ENCODE measurements at regions not wholly inside any gene's neighbourhood (a gene's known extent, or its start where the extent isn't known, plus 50 kb on each side); places are given as distances from the start of the nearest gene placed in this dataset.
A peak's percentile ranks its signal among the peaks of the same experiment; 100 is the strongest.

GRCh38 chr10:125543796-125544195 lies 139.2 kb downstream of the TEX36 start:
- H3K9me2 ChIP-seq (ENCODE audit: insufficient read depth), result no peaks in the 10 kb centered on the region
- no peaks in the 10 kb centered on the region for H3K36me3 ChIP-seq (ENCODE audit: low read depth)
- H3K4me3 ChIP-seq, result no peak overlapping the region
- intact Hi-C loops (cut with micrococcal nuclease; ENCODE audit: unreplicated experiment), result no loop called here
- TF ChIP-seq EZH2 (IDR thresholded peaks at IDR 0.05; ENCODE audit: low read depth), result no peak
- BruUV-seq (replicated peaks), result no TSS peak
- no peak overlapping the region for H3K27ac ChIP-seq
- ChIA-PET POLR2A (ENCODE audit: unreplicated experiment) (no interaction called here), CTCF (no interaction called here)
- H2AFZ ChIP-seq, result no peak overlapping the region
- no peaks in the 10 kb centered on the region for H3K9me3 ChIP-seq (ENCODE audit: insufficient read depth, low read depth)
- H3K4me2 ChIP-seq, result no peak overlapping the region
- no peak for DNase-seq
- H3K79me2 ChIP-seq (ENCODE audit: low read depth), result no peaks in the 10 kb centered on the region
- no peaks in the 10 kb centered on the region for H3F3A ChIP-seq (ENCODE audit: insufficient read depth, low read depth)
- peaks cover under 1% of the 10 kb centered on the region for H3K4me1 ChIP-seq (replicated peaks; ENCODE audit: insufficient read depth)
- H4K20me1 ChIP-seq (ENCODE audit: insufficient read depth), result no peaks in the 10 kb centered on the region
- no peaks in the 10 kb centered on the region for H3K27me3 ChIP-seq (ENCODE audit: insufficient read depth, low read depth)

- no peaks in the 10 kb centered on the region for H3K36me3 ChIP-seq (ENCODE audit: low read depth)
- H4K20me1 ChIP-seq (ENCODE audit: insufficient read depth), result no peaks in the 10 kb centered on the region
- H3K79me2 ChIP-seq (ENCODE audit: low read depth), result no peaks in the 10 kb centered on the region
- POLR2A ChIA-PET (ENCODE audit: unreplicated experiment), result interaction anchor here (0.6 kb wide), 1 partner anchor 89 kb away, joined by 3 read pairs; no protein-coding TSS in a partner anchor
- TF ChIP-seq CTCF (conservative IDR thresholded peaks at IDR 0.05) (no peak), EZH2 (IDR thresholded peaks at IDR 0.05; ENCODE audit: low read depth) (no peak)
- no peaks in the 10 kb centered on the region for H3F3A ChIP-seq (ENCODE audit: insufficient read depth, low read depth)
- no peak overlapping the region for H2AFZ ChIP-seq
- H3K9me3 ChIP-seq (ENCODE audit: insufficient read depth, low read depth), result no peaks in the 10 kb centered on the region
- no peak overlapping the region for H3K27ac ChIP-seq
- H3K9me2 ChIP-seq (ENCODE audit: insufficient read depth), result no peaks in the 10 kb centered on the region
- peak overlapping the region; percentile 58 for H3K4me2 ChIP-seq
- no peak overlapping the region for H3K4me3 ChIP-seq
- no TSS peak for BruUV-seq (replicated peaks)
- H3K27me3 ChIP-seq (ENCODE audit: insufficient read depth, low read depth), result no peaks in the 10 kb centered on the region
- peaks cover 5% of the 10 kb centered on the region for H3K4me1 ChIP-seq (replicated peaks; ENCODE audit: insufficient read depth)
- DNase-seq, result peak; percentile 18 to 43
- intact Hi-C loops (cut with micrococcal nuclease; ENCODE audit: unreplicated experiment), result no loop called here
- CTCF ChIA-PET, result no interaction called here
Measured at GRCh38 chr10:125538947-125539731, 143.8 kb downstream of the TEX36 start.

- no peaks in the 10 kb centered on the region for H3K79me2 ChIP-seq (ENCODE audit: low read depth)
- no peak overlapping the region for H2AFZ ChIP-seq
- H3K4me3 ChIP-seq, result no peak overlapping the region
- H4K20me1 ChIP-seq (ENCODE audit: insufficient read depth), result no peaks in the 10 kb centered on the region
- CTCF ChIA-PET, result no interaction called here
- no peak overlapping the region for H3K27ac ChIP-seq
- H3K9me3 ChIP-seq (ENCODE audit: insufficient read depth, low read depth), result no peaks in the 10 kb centered on the region
- no peaks in the 10 kb centered on the region for H3K36me3 ChIP-seq (ENCODE audit: low read depth)
- H3F3A ChIP-seq (ENCODE audit: insufficient read depth, low read depth), result no peaks in the 10 kb centered on the region
- intact Hi-C loops (cut with micrococcal nuclease; ENCODE audit: unreplicated experiment), result no loop called here
- H3K27me3 ChIP-seq (ENCODE audit: insufficient read depth, low read depth), result no peaks in the 10 kb centered on the region
- no TSS peak for BruUV-seq (replicated peaks)
- no peaks in the 10 kb centered on the region for H3K9me2 ChIP-seq (ENCODE audit: insufficient read depth)
- peaks cover 5% of the 10 kb centered on the region for H3K4me1 ChIP-seq (replicated peaks; ENCODE audit: insufficient read depth)
- TF ChIP-seq EZH2 (IDR thresholded peaks at IDR 0.05; ENCODE audit: low read depth), result no peak
- TF ChIP-seq CTCF (conservative IDR thresholded peaks at IDR 0.05), result no peak
- POLR2A ChIA-PET (ENCODE audit: unreplicated experiment), result no interaction called here
- DNase-seq, result no peak
- no peak overlapping the region for H3K4me2 ChIP-seq
Measured at GRCh38 chr10:125536236-125536635, 146.7 kb downstream of the TEX36 start.

- H3K4me2 ChIP-seq, result no peak overlapping the region
- TF ChIP-seq CTCF (conservative IDR thresholded peaks at IDR 0.05) (no peak), EZH2 (IDR thresholded peaks at IDR 0.05; ENCODE audit: low read depth) (no peak)
- ChIA-PET POLR2A (ENCODE audit: unreplicated experiment) (no interaction called here), CTCF (no interaction called here)
- no peaks in the 10 kb centered on the region for H3K9me2 ChIP-seq (ENCODE audit: insufficient read depth)
- no peaks in the 10 kb centered on the region for H3K36me3 ChIP-seq (ENCODE audit: low read depth)
- peaks cover 5% of the 10 kb centered on the region for H3K4me1 ChIP-seq (replicated peaks; ENCODE audit: insufficient read depth)
- no peaks in the 10 kb centered on the region for H3K9me3 ChIP-seq (ENCODE audit: insufficient read depth, low read depth)
- no peaks in the 10 kb centered on the region for H4K20me1 ChIP-seq (ENCODE audit: insufficient read depth)
- H2AFZ ChIP-seq, result no peak overlapping the region
- intact Hi-C loops (cut with micrococcal nuclease; ENCODE audit: unreplicated experiment), result no loop called here
- no peaks in the 10 kb centered on the region for H3K27me3 ChIP-seq (ENCODE audit: insufficient read depth, low read depth)
- DNase-seq, result no peak
- no peaks in the 10 kb centered on the region for H3F3A ChIP-seq (ENCODE audit: insufficient read depth, low read depth)
- no TSS peak for BruUV-seq (replicated peaks)
- no peak overlapping the region for H3K27ac ChIP-seq
- no peaks in the 10 kb centered on the region for H3K79me2 ChIP-seq (ENCODE audit: low read depth)
- H3K4me3 ChIP-seq, result no peak overlapping the region
Measured at GRCh38 chr10:125535559-125535958, 147.4 kb downstream of the TEX36 start.
